ENCODE measurements at regions not wholly inside any gene's neighbourhood (a gene's known extent, or its start where the extent isn't known, plus 50 kb on each side); places are given as distances from the start of the nearest gene placed in this dataset.

DNA sequence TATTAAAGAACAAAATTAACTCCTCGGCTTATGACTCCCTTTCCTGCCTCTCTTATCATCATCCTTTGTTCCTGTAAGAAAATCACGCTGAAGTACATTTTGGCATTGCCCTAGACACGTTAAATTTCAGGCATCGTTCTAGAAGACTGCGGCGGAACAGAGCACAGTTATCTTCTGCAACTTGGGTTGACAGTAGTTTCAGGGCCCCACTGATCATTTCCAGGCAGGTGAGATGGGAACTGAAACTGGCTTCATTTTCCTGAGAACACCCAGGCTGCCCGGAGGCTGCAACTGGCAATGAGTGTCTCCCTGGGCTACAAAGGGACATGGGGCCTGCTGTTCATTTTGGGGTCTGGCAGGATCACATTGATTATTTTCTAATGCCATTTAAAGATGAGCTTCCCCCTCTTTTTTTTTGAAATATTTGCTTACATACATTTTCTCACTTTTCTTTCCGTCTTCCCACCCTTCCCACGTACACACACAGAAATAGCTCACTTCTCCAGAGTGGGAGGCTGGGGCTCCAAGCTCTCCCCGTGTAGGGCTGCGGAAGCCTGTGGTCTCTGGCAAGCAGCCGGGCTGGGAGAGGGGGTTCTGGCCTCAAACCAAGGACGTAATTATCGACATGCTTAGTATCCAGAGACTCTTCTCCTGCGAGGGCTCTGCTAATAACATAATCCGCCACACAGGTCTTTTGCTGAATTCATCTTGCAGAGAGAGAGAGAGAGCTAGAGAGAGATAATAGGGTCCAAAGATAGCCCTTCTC, 267.4 kb downstream of the ABHD5 start:
- Histone ChIP-seq H3K27ac (ENCODE audit: low read length in 2 of 2) (no peak overlapping the region), H2AFZ (ENCODE audit: insufficient read depth, low read depth, low read length, poor library complexity, severe bottlenecking) (no peak overlapping the region), H3K36me3 (replicated peaks in 1 of 2; ENCODE audit: control extremely low read depth in 1 of 2, control insufficient read depth in 1 of 2, extremely low read depth in 1 of 2, insufficient read depth in 2 of 2, low read length in 1 of 2) (no peaks in the 10 kb centered on the region), H3K4me3 (ENCODE audit: control extremely low read depth in 1 of 5, extremely low read depth in 1 of 5, insufficient read depth in 1 of 5, low read depth in 2 of 5, low read length in 4 of 5) (no peak overlapping the region), H3K4me1 (ENCODE audit: control insufficient read depth in 2 of 2, insufficient read depth in 2 of 2, low read length in 2 of 2) (no peaks in the 10 kb centered on the region), H3K79me2 (ENCODE audit: control insufficient read depth, insufficient read depth, low read length) (no peaks in the 10 kb centered on the region), H3K27me3 (replicated peaks in 1 of 4; ENCODE audit: control extremely low read depth in 1 of 4, control insufficient read depth in 3 of 4, insufficient read depth in 4 of 4, low read length in 3 of 4) (peaks cover 0 to 17% (median 0%) of the 10 kb centered on the region in 4 experiments), H3K9ac (ENCODE audit: low read length) (no peak overlapping the region), H3K9me3 (ENCODE audit: control extremely low read depth in 1 of 3, control insufficient read depth in 2 of 3, insufficient read depth in 1 of 3, low read length in 2 of 3) (no peaks in the 10 kb centered on the region), H4K20me1 (ENCODE audit: control insufficient read depth, insufficient read depth, low read length, poor library complexity, severe bottlenecking) (no peaks in the 10 kb centered on the region), H3K4me2 (replicated peaks; ENCODE audit: low read depth, low read length, poor library complexity, severe bottlenecking) (no peak overlapping the region)
- peaks cover 9% of the 10 kb centered on the region for H3K27me3 Mint-ChIP-seq
- H3K27ac Mint-ChIP-seq: no peak overlapping the region
- ChIA-PET POLR2A (no interaction called here), CTCF (no interaction called here)
- DNase-seq: no peak
- H3K4me3 Mint-ChIP-seq: no peak overlapping the region
- H3K4me1 Mint-ChIP-seq: peaks cover 3% of the 10 kb centered on the region
- intact Hi-C loops (cut with micrococcal nuclease): no loop called here
- no peaks in the 10 kb centered on the region for H3K9me3 Mint-ChIP-seq (ENCODE audit: insufficient read depth)
- WGBS (ENCODE audit: insufficient coverage): 91% methylated on average over 13 of the region's 16 CpGs
- TF ChIP-seq EZH2 (IDR thresholded peaks at IDR 0.05; ENCODE audit: borderline replicate concordance, insufficient read depth, low read depth, low read length, poor library complexity, severe bottlenecking): no peak
- ATAC-seq (ENCODE audit: low read depth): no peak

DNA sequence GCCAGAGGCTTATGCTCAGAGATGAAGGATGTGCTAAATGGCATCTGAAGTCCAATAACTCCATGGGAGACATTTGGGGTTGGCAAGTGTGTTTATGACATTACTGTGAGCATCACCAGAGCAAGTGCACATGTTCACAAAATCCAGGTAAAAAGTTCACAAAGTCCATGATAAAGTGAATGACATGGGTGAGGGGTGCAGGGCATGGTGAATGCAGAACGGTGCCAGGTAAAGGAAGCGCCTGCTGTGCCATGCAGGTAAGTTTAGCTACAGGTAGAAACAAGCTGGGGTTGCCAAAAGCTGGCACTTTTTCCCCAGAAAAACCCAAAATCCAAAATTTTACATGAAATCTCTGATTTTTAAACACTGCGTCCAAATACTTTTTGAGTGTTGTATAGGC, 268.2 kb downstream of the ABHD5 start:
- intact Hi-C loops (cut with micrococcal nuclease): no loop called here
- H2AFZ ChIP-seq (ENCODE audit: insufficient read depth, low read depth, low read length, poor library complexity, severe bottlenecking): no peak overlapping the region
- H3K27me3 ChIP-seq (replicated peaks in 1 of 4; ENCODE audit: control extremely low read depth in 1 of 4, control insufficient read depth in 3 of 4, insufficient read depth in 4 of 4, low read length in 3 of 4): peaks cover 0 to 14% (median 0%) of the 10 kb centered on the region in 4 experiments
- H3K4me3 Mint-ChIP-seq: no peak overlapping the region
- H3K27ac ChIP-seq (ENCODE audit: low read length in 2 of 2): no peak overlapping the region
- H3K4me1 ChIP-seq (ENCODE audit: control insufficient read depth in 2 of 2, insufficient read depth in 2 of 2, low read length in 2 of 2): no peaks in the 10 kb centered on the region
- 93% methylated on average over 2 of the region's 3 CpGs for WGBS (ENCODE audit: insufficient coverage)
- no peak for TF ChIP-seq EZH2 (IDR thresholded peaks at IDR 0.05; ENCODE audit: borderline replicate concordance, insufficient read depth, low read depth, low read length, poor library complexity, severe bottlenecking)
- TF ChIP-seq, protein P1, sequence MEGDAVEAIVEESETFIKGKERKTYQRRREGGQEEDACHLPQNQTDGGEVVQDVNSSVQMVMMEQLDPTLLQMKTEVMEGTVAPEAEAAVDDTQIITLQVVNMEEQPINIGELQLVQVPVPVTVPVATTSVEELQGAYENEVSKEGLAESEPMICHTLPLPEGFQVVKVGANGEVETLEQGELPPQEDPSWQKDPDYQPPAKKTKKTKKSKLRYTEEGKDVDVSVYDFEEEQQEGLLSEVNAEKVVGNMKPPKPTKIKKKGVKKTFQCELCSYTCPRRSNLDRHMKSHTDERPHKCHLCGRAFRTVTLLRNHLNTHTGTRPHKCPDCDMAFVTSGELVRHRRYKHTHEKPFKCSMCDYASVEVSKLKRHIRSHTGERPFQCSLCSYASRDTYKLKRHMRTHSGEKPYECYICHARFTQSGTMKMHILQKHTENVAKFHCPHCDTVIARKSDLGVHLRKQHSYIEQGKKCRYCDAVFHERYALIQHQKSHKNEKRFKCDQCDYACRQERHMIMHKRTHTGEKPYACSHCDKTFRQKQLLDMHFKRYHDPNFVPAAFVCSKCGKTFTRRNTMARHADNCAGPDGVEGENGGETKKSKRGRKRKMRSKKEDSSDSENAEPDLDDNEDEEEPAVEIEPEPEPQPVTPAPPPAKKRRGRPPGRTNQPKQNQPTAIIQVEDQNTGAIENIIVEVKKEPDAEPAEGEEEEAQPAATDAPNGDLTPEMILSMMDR (IDR thresholded peaks at IDR 0.05): no peak
- no peak overlapping the region for H3K4me2 ChIP-seq (replicated peaks; ENCODE audit: low read depth, low read length, poor library complexity, severe bottlenecking)
- ChIA-PET POLR2A (no interaction called here), CTCF (no interaction called here)
- no peaks in the 10 kb centered on the region for H3K79me2 ChIP-seq (ENCODE audit: control insufficient read depth, insufficient read depth, low read length)
- no peaks in the 10 kb centered on the region for H3K9me3 Mint-ChIP-seq (ENCODE audit: insufficient read depth)
- no peaks in the 10 kb centered on the region for H4K20me1 ChIP-seq (ENCODE audit: control insufficient read depth, insufficient read depth, low read length, poor library complexity, severe bottlenecking)
- H3K27me3 Mint-ChIP-seq: peaks cover 14% of the 10 kb centered on the region
- no peak overlapping the region for H3K27ac Mint-ChIP-seq
- H3K4me1 Mint-ChIP-seq: peaks cover 2% of the 10 kb centered on the region
- no peaks in the 10 kb centered on the region for H3K9me3 ChIP-seq (ENCODE audit: control extremely low read depth in 1 of 3, control insufficient read depth in 2 of 3, insufficient read depth in 1 of 3, low read length in 2 of 3)
- no peak overlapping the region for H3K4me3 ChIP-seq (ENCODE audit: control extremely low read depth in 1 of 5, extremely low read depth in 1 of 5, insufficient read depth in 1 of 5, low read depth in 2 of 5, low read length in 4 of 5)
- DNase-seq (no peak), ATAC-seq (ENCODE audit: low read depth) (no peak)
- H3K36me3 ChIP-seq (replicated peaks in 1 of 2; ENCODE audit: control extremely low read depth in 1 of 2, control insufficient read depth in 1 of 2, extremely low read depth in 1 of 2, insufficient read depth in 2 of 2, low read length in 1 of 2): no peaks in the 10 kb centered on the region
- no peak overlapping the region for H3K9ac ChIP-seq (ENCODE audit: low read length)
